Astrocyte of the cerebellum (primary cell): ENCODE measurements at regions not wholly inside any gene's neighbourhood (a gene's known extent, or its start where the extent isn't known, plus 50 kb on each side); places are given as distances from the start of the nearest gene placed in this dataset.
"Not testable (repeated sequence)": the region's sequence is repeated elsewhere in the genome, so short reads cannot be mapped to it uniquely, and the experiment has no call there.

ENCODE experiments used
- DNase-seq: peaks from one replicate; pipeline ENCODE4 v3.0.0-alpha.2; 2011; ENCODE audit warnings: low read depth
- H3K4me3 ChIP-seq: 2 replicates; pipeline ENCODE4 v1.5.1; 2011; ENCODE audit warnings: mild to moderate bottlenecking, low read depth, low read length, moderate library complexity
- CTCF ChIP-seq: IDR thresholded peaks from 2 replicates; pipeline ENCODE4 v1.5.1; 2012; ENCODE audit warnings: low read length, low read depth, moderate library complexity, mild to moderate bottlenecking; ENCODE audit errors: missing control alignments
- in situ Hi-C: cut with HindIII; loops from 2 replicates; pipeline ENCODE4 v1.10.0; 2017; ENCODE audit warnings: low sequenced_read_pairs

- H3K4me3 ChIP-seq, result no peak overlapping the region
- in situ Hi-C loops, result no loop called here
- TF ChIP-seq CTCF, result no peak
- DNase-seq, result no peak
Measured at GRCh38 chr5:90097082-90097477, 312.5 kb downstream of the CETN3 start.

- no peak overlapping the region for H3K4me3 ChIP-seq
- DNase-seq, result peak; percentile 15
- in situ Hi-C loops, result no loop called here
- TF ChIP-seq CTCF, result no peak
Measured at GRCh38 chr5:90096415-90097081, 313.0 kb downstream of the CETN3 start.

GRCh38 chr5:90095292-90096060, 314.1 kb downstream of the CETN3 start:
- no peak overlapping the region for H3K4me3 ChIP-seq
- in situ Hi-C loops, result no loop called here
- TF ChIP-seq CTCF, result no peak
- no peak for DNase-seq

- no peak for DNase-seq
- in situ Hi-C loops, result no loop called here
- H3K4me3 ChIP-seq, result no peak overlapping the region
Measured at GRCh38 chr5:90093751-90094485, 315.6 kb downstream of the CETN3 start.

GRCh38 chr5:90092734-90093133, 316.8 kb downstream of the CETN3 start:
- no peak for TF ChIP-seq CTCF
- in situ Hi-C loops, result no loop called here
- no peak overlapping the region for H3K4me3 ChIP-seq
- no peak for DNase-seq

More at GRCh38 chr5:90093751-90094485, 315.6 kb downstream of the CETN3 start:
- no peak for TF ChIP-seq CTCF

- DNase-seq, result no peak
- no peak for TF ChIP-seq CTCF
- no peak overlapping the region for H3K4me3 ChIP-seq
- in situ Hi-C loops, result no loop called here
Measured at GRCh38 chr5:90084342-90084741, 325.2 kb downstream of the CETN3 start.

GRCh38 chr5:90073026-90073570, 336.5 kb downstream of the CETN3 start:
- in situ Hi-C loops, result not testable (repeated sequence)

More at GRCh38 chr5:90073026-90073570, 336.5 kb downstream of the CETN3 start:
- not testable (repeated sequence) for DNase-seq, H3K4me3 ChIP-seq
